ENCODE measurements at regions not wholly inside any gene's neighbourhood (a gene's known extent, or its start where the extent isn't known, plus 50 kb on each side); places are given as distances from the start of the nearest gene placed in this dataset.

DNA sequence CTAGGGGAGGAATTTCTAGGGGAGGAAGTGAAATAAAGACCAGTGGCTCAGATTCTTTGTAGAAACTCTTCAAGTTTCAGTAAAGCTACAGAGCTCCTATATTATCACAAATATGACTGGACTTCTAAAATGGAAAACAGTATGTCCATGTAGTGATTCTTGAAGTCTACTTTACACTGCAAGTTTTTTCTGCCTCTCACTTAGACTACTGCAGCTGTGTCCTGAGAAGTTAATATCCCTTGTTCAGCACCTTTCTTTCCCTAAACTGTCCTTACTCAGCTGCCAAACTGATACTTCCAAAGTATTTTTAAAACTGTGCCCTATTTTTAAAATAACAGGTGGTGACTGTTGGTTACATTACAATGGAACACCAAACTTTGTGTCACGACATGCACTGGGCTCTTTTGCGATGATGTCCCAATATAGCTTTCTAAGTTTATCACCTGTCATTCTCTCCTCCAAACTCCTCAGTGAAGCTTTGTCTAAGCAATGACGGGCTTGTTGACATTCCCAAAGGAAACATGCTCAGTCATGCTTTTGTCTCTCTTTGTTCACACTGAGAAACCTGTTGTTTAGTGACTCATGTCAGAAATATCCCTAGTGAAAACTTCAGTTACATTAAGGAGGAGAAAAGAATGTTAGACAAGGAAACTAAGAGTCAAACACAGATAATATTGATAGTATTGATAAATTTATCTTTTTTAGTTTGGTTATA lies 341.1 kb downstream of the ARL6IP6 start:
- Histone ChIP-seq H2AFZ (no peak overlapping the region), H4K20me1 (replicated peaks; ENCODE audit: insufficient read depth) (no peaks in the 10 kb centered on the region), H3K4me2 (no peak overlapping the region), H3K4me1 (ENCODE audit: insufficient read depth) (0 out of 2 replicates have a peak, but pooled peaks cover 4% of the 10 kb centered on the region), H3K27ac (ENCODE audit: low read depth) (no peak overlapping the region), H3K79me2 (replicated peaks; ENCODE audit: insufficient read depth) (no peaks in the 10 kb centered on the region), H3K27me3 (ENCODE audit: insufficient read depth) (no peaks in the 10 kb centered on the region), H3K9me2 (ENCODE audit: insufficient read depth) (0 out of 2 replicates have a peak, but pooled peaks cover 2% of the 10 kb centered on the region), H3F3A (replicated peaks; ENCODE audit: low read depth) (no peaks in the 10 kb centered on the region), H3K36me3 (ENCODE audit: insufficient read depth) (no peaks in the 10 kb centered on the region), H3K4me3 (no peak overlapping the region)
- peak overlapping the region; percentile 58 for H3K27ac Mint-ChIP-seq
- no peaks in the 10 kb centered on the region for H3K36me3 Mint-ChIP-seq (ENCODE audit: low read depth)
- peaks cover 3% of the 10 kb centered on the region for H3K27me3 Mint-ChIP-seq (ENCODE audit: insufficient read depth, low read depth, poor library complexity)
- ATAC-seq (peak; percentile 84), DNase-seq (ENCODE audit: low spot score) (peak; percentile 78)
- TF ChIP-seq CREB1 (CRISPR knock-in tag; IDR thresholded peaks at IDR 0.05; ENCODE audit: low read depth): no peak
- TF ChIP-seq EZH2phosphoT487 (IDR thresholded peaks at IDR 0.05; ENCODE audit: unreplicated experiment): no peak
- TF ChIP-seq STAT1 (IDR thresholded peaks at IDR 0.05; ENCODE audit: unreplicated experiment): no peak
- no peak for TF ChIP-seq POLR2AphosphoS5 (IDR thresholded peaks at IDR 0.05; ENCODE audit: low read depth)
- TF ChIP-seq, protein P1, sequence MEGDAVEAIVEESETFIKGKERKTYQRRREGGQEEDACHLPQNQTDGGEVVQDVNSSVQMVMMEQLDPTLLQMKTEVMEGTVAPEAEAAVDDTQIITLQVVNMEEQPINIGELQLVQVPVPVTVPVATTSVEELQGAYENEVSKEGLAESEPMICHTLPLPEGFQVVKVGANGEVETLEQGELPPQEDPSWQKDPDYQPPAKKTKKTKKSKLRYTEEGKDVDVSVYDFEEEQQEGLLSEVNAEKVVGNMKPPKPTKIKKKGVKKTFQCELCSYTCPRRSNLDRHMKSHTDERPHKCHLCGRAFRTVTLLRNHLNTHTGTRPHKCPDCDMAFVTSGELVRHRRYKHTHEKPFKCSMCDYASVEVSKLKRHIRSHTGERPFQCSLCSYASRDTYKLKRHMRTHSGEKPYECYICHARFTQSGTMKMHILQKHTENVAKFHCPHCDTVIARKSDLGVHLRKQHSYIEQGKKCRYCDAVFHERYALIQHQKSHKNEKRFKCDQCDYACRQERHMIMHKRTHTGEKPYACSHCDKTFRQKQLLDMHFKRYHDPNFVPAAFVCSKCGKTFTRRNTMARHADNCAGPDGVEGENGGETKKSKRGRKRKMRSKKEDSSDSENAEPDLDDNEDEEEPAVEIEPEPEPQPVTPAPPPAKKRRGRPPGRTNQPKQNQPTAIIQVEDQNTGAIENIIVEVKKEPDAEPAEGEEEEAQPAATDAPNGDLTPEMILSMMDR (conservative IDR thresholded peaks at IDR 0.05; ENCODE audit: low read depth in 2 of 2): no peak
- TF ChIP-seq, protein P2, sequence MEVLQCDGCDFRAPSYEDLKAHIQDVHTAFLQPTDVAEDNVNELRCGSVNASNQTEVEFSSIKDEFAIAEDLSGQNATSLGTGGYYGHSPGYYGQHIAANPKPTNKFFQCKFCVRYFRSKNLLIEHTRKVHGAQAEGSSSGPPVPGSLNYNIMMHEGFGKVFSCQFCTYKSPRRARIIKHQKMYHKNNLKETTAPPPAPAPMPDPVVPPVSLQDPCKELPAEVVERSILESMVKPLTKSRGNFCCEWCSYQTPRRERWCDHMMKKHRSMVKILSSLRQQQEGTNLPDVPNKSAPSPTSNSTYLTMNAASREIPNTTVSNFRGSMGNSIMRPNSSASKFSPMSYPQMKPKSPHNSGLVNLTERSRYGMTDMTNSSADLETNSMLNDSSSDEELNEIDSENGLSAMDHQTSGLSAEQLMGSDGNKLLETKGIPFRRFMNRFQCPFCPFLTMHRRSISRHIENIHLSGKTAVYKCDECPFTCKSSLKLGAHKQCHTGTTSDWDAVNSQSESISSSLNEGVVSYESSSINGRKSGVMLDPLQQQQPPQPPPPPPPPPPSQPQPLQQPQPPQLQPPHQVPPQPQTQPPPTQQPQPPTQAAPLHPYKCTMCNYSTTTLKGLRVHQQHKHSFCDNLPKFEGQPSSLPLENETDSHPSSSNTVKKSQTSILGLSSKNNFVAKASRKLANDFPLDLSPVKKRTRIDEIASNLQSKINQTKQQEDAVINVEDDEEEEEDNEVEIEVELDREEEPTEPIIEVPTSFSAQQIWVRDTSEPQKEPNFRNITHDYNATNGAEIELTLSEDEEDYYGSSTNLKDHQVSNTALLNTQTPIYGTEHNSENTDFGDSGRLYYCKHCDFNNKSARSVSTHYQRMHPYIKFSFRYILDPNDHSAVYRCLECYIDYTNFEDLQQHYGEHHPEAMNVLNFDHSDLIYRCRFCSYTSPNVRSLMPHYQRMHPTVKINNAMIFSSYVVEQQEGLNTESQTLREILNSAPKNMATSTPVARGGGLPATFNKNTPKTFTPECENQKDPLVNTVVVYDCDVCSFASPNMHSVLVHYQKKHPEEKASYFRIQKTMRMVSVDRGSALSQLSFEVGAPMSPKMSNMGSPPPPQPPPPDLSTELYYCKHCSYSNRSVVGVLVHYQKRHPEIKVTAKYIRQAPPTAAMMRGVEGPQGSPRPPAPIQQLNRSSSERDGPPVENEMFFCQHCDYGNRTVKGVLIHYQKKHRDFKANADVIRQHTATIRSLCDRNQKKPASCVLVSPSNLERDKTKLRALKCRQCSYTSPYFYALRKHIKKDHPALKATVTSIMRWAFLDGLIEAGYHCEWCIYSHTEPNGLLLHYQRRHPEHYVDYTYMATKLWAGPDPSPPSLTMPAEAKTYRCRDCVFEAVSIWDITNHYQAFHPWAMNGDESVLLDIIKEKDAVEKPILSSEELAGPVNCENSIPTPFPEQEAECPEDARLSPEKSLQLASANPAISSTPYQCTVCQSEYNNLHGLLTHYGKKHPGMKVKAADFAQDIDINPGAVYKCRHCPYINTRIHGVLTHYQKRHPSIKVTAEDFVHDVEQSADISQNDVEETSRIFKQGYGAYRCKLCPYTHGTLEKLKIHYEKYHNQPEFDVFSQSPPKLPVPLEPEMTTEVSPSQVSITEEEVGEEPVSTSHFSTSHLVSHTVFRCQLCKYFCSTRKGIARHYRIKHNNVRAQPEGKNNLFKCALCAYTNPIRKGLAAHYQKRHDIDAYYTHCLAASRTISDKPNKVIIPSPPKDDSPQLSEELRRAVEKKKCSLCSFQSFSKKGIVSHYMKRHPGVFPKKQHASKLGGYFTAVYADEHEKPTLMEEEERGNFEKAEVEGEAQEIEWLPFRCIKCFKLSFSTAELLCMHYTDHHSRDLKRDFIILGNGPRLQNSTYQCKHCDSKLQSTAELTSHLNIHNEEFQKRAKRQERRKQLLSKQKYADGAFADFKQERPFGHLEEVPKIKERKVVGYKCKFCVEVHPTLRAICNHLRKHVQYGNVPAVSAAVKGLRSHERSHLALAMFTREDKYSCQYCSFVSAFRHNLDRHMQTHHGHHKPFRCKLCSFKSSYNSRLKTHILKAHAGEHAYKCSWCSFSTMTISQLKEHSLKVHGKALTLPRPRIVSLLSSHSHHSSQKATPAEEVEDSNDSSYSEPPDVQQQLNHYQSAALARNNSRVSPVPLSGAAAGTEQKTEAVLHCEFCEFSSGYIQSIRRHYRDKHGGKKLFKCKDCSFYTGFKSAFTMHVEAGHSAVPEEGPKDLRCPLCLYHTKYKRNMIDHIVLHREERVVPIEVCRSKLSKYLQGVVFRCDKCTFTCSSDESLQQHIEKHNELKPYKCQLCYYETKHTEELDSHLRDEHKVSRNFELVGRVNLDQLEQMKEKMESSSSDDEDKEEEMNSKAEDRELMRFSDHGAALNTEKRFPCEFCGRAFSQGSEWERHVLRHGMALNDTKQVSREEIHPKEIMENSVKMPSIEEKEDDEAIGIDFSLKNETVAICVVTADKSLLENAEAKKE (CRISPR knock-in tag; IDR thresholded peaks at IDR 0.05): no peak
- no peak for TF ChIP-seq EZH2 (IDR thresholded peaks at IDR 0.05; ENCODE audit: low read depth, unreplicated experiment)
- TF ChIP-seq ZNF114 (CRISPR knock-in tag; IDR thresholded peaks at IDR 0.05): no peak
- no peak for TF ChIP-seq ZNF331 (CRISPR knock-in tag; IDR thresholded peaks at IDR 0.05; ENCODE audit: low read depth)
- TF ChIP-seq, protein P3, sequence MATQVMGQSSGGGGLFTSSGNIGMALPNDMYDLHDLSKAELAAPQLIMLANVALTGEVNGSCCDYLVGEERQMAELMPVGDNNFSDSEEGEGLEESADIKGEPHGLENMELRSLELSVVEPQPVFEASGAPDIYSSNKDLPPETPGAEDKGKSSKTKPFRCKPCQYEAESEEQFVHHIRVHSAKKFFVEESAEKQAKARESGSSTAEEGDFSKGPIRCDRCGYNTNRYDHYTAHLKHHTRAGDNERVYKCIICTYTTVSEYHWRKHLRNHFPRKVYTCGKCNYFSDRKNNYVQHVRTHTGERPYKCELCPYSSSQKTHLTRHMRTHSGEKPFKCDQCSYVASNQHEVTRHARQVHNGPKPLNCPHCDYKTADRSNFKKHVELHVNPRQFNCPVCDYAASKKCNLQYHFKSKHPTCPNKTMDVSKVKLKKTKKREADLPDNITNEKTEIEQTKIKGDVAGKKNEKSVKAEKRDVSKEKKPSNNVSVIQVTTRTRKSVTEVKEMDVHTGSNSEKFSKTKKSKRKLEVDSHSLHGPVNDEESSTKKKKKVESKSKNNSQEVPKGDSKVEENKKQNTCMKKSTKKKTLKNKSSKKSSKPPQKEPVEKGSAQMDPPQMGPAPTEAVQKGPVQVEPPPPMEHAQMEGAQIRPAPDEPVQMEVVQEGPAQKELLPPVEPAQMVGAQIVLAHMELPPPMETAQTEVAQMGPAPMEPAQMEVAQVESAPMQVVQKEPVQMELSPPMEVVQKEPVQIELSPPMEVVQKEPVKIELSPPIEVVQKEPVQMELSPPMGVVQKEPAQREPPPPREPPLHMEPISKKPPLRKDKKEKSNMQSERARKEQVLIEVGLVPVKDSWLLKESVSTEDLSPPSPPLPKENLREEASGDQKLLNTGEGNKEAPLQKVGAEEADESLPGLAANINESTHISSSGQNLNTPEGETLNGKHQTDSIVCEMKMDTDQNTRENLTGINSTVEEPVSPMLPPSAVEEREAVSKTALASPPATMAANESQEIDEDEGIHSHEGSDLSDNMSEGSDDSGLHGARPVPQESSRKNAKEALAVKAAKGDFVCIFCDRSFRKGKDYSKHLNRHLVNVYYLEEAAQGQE (IDR thresholded peaks at IDR 0.05; ENCODE audit: unreplicated experiment): no peak
- TF ChIP-seq NANOG (IDR thresholded peaks at IDR 0.05; ENCODE audit: borderline replicate concordance): no peak
- H3K4me3 Mint-ChIP-seq: 0 out of 3 replicates have a peak overlapping the region, but pooled peaks have one; percentile 1
- peaks cover 12% of the 10 kb centered on the region for H3K4me1 Mint-ChIP-seq
- no peaks in the 10 kb centered on the region for H3K9me3 Mint-ChIP-seq

All from GM23338 (cell line).